ENCODE measurements at regions not wholly inside any gene's neighbourhood (a gene's known extent, or its start where the extent isn't known, plus 50 kb on each side); places are given as distances from the start of the nearest gene placed in this dataset.

- Histone ChIP-seq H3K36me3 (ENCODE audit: control insufficient read depth, insufficient read depth, low read length) (no peaks in the 10 kb centered on the region), H3K27me3 (ENCODE audit: control insufficient read depth, insufficient read depth, low read length, poor library complexity, severe bottlenecking) (no peaks in the 10 kb centered on the region), H3K9me3 (ENCODE audit: control insufficient read depth, low read length) (no peaks in the 10 kb centered on the region), H3K27ac (ENCODE audit: low read depth, low read length) (no peak overlapping the region), H3K9ac (ENCODE audit: extremely low read depth, low read length, poor library complexity, severe bottlenecking) (no peak overlapping the region), H3K4me3 (ENCODE audit: low read length) (no peak overlapping the region), H3K4me1 (ENCODE audit: control insufficient read depth, insufficient read depth, low read length) (peaks cover 2% of the 10 kb centered on the region)
- no peak for TF ChIP-seq CTCF (conservative IDR thresholded peaks at IDR 0.05)
- Mint-ChIP-seq H3K36me3 (ENCODE audit: low read depth) (no peaks in the 10 kb centered on the region), H3K4me3 (no peak overlapping the region), H3K4me1 (peaks cover 6% of the 10 kb centered on the region), H3K27ac (no peak overlapping the region), H3K9me3 (no peaks in the 10 kb centered on the region), H3K27me3 (ENCODE audit: insufficient read depth) (no peaks in the 10 kb centered on the region)
- 93% methylated on average over 3 of the region's 3 CpGs; no CpG with 5 or more reads in 1 of the 2 experiments for WGBS, 2 experiments (ENCODE audit: insufficient coverage in 1 of 2, insufficient read length in 1 of 2)
- no peak for DNase-seq
These were observed 268.5 kb downstream of the PTPRC start for GRCh38 chr1:198907423-198907746.

GRCh38 chr1:198908995-198909394 is 270.2 kb downstream of the PTPRC start:
- Mint-ChIP-seq H3K4me3 (no peak overlapping the region), H3K9me3 (no peaks in the 10 kb centered on the region), H3K36me3 (ENCODE audit: low read depth) (no peaks in the 10 kb centered on the region), H3K27me3 (ENCODE audit: insufficient read depth) (no peaks in the 10 kb centered on the region), H3K27ac (no peak overlapping the region), H3K4me1 (no peaks in the 10 kb centered on the region)
- H3K9ac ChIP-seq (ENCODE audit: extremely low read depth, low read length, poor library complexity, severe bottlenecking) = no peak overlapping the region
- H3K4me1 ChIP-seq (ENCODE audit: control insufficient read depth, insufficient read depth, low read length) = no peaks in the 10 kb centered on the region
- no peaks in the 10 kb centered on the region for H3K27me3 ChIP-seq (ENCODE audit: control insufficient read depth, insufficient read depth, low read length, poor library complexity, severe bottlenecking)
- no peak overlapping the region for H3K4me3 ChIP-seq (ENCODE audit: low read length)
- DNase-seq = no peak
- no peaks in the 10 kb centered on the region for H3K36me3 ChIP-seq (ENCODE audit: control insufficient read depth, insufficient read depth, low read length)
- no peak overlapping the region for H3K27ac ChIP-seq (ENCODE audit: low read depth, low read length)
- no peaks in the 10 kb centered on the region for H3K9me3 ChIP-seq (ENCODE audit: control insufficient read depth, low read length)
- WGBS, 2 experiments (ENCODE audit: insufficient coverage in 1 of 2, insufficient read length in 1 of 2) = 93 to 95% methylated on average over 3 of the region's 3 CpGs
- no peak for TF ChIP-seq CTCF (conservative IDR thresholded peaks at IDR 0.05)

- WGBS, 2 experiments (ENCODE audit: insufficient coverage in 1 of 2, insufficient read length in 1 of 2) = 90 to 92% methylated on average over 2 of the region's 2 CpGs
- no peak overlapping the region for H3K27ac Mint-ChIP-seq
- no peak overlapping the region for H3K9ac ChIP-seq (ENCODE audit: extremely low read depth, low read length, poor library complexity, severe bottlenecking)
- H3K9me3 Mint-ChIP-seq = no peaks in the 10 kb centered on the region
- H3K36me3 ChIP-seq (ENCODE audit: control insufficient read depth, insufficient read depth, low read length) = no peaks in the 10 kb centered on the region
- H3K4me3 Mint-ChIP-seq = no peak overlapping the region
- no peaks in the 10 kb centered on the region for H3K4me1 Mint-ChIP-seq
- no peak for TF ChIP-seq CTCF (conservative IDR thresholded peaks at IDR 0.05)
- H3K36me3 Mint-ChIP-seq (ENCODE audit: low read depth) = no peaks in the 10 kb centered on the region
- no peak for DNase-seq
- no peak overlapping the region for H3K4me3 ChIP-seq (ENCODE audit: low read length)
- H3K27me3 ChIP-seq (ENCODE audit: control insufficient read depth, insufficient read depth, low read length, poor library complexity, severe bottlenecking) = no peaks in the 10 kb centered on the region
- no peaks in the 10 kb centered on the region for H3K27me3 Mint-ChIP-seq (ENCODE audit: insufficient read depth)
- H3K27ac ChIP-seq (ENCODE audit: low read depth, low read length) = no peak overlapping the region
- no peaks in the 10 kb centered on the region for H3K9me3 ChIP-seq (ENCODE audit: control insufficient read depth, low read length)
- no peaks in the 10 kb centered on the region for H3K4me1 ChIP-seq (ENCODE audit: control insufficient read depth, insufficient read depth, low read length)
These were observed 271.1 kb downstream of the PTPRC start for GRCh38 chr1:198909973-198910372.

Data from endodermal cell (in vitro differentiated cells).